HG02870 (cell line): ENCODE measurements at regions not wholly inside any gene's neighbourhood (a gene's known extent, or its start where the extent isn't known, plus 50 kb on each side); places are given as distances from the start of the nearest gene placed in this dataset.
"Not testable (repeated sequence)": the region's sequence is repeated elsewhere in the genome, so short reads cannot be mapped to it uniquely, and the experiment has no call there.

ENCODE experiments used
- ATAC-seq: cut with Tn5 transposase; IDR thresholded peaks from one replicate; pipeline ENCODE4 v1.9.1; 2021; ENCODE audit warnings: mild to moderate bottlenecking, moderate library complexity; ENCODE audit not compliant: unreplicated experiment

DNA sequence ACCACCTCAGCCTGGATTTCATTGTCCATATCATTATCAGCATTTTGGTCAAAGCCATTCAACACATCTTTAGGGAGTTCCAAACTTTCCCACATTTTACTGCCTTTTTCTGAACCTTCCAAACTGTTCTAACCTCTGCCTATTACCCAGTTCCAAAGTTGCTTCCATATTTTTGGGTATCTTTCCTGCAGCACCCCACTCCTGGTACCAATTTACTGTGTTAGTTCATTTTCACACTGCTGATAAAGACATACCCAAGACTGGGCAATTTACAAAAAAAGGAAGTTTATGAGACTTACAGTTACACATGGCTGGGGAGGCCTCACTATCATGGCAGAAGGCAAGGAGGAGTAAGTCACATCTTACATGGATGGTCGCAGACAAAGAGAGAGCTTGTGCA is 63.6 kb upstream of the CEP162 start:
- not testable (repeated sequence) for ATAC-seq

DNA sequence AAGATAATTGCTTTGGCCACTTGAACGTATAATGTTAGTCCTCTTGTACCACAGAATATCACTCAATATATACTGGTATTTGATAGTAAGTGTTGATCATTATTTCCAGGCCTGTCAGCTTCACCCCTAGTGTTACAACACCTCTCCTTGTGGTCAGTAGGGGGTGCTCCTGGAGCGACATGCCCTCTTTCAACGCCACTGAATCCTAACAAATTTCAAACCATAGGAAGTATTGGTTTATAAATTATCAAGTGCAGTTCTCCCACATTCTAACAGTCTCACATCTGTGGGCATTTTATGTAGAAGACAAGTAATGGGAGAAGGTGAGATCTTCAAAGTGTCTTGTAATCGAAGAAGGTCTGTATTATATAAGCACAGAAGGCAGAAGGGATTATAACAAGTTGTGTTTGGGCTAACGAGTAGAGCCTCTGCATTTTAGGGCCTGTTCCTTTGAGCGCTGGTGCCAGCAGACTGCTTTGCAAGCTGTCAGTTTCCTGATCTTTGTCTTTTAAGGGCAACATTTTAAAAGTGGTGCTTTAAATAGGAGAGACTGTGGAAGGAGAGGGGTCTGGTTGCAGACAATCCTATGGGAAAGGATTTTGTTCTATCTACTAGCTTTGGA is 57.1 kb upstream of the CEP162 start:
- ATAC-seq, result peak; percentile 79

DNA sequence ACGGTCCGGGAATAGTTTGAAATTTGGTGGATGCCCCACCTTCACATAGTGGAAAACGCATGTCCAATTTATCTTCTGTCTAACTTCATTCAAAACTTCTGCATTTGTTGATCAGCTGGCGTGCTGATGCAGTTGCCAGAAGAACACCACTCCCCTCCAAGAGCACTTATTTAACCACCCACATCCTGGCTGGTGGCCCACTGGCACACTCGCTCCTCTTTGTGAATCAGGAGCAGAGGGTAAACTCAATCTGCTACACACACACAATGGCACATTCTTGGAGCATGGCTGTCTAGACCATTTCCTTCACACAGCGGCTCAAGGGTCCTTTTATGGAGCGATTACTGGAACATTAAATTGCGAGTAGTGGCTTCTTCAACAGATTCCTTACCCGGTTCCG is 55.1 kb upstream of the CEP162 start:
- ATAC-seq, result no peak

DNA sequence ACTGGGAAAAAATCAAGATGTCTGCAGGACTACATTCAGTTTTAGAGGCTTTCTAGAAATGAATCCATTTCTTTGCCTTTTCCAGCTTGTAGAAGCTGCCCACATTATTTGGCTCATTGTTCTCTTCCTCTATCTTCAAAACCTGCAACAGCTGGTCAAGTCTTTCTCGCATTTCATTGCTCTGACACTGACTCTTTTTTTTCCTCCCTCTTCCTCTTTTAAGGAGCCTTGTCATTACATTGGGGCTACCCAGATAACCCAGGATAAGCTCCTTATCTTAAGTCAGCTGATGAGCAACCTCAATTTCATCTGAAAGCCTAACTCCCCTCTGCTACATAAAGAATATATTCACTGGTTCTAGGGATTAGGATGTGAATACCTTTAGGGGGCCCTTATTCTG is 53.2 kb upstream of the CEP162 start:
- ATAC-seq, result no peak

DNA sequence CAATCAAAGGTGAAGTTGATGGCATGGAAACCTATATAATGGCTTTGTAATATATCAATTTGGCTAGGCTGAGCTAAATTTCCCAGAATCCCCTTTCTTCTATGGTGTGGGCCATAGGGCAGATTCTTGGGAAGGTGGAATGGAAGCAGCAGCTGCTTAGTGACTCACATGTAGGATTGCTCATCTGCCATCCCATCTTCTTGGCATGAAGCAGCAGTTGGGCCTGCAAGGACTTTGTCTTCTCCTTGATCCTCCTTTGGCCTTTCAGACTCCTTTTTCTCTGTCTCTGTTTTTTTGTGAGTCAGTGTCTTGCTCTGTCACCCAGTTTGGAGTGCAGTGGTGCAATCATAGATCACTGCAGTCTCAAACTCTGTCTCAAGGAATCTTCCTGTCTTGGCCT is 52.6 kb upstream of the CEP162 start:
- ATAC-seq, result no peak

DNA sequence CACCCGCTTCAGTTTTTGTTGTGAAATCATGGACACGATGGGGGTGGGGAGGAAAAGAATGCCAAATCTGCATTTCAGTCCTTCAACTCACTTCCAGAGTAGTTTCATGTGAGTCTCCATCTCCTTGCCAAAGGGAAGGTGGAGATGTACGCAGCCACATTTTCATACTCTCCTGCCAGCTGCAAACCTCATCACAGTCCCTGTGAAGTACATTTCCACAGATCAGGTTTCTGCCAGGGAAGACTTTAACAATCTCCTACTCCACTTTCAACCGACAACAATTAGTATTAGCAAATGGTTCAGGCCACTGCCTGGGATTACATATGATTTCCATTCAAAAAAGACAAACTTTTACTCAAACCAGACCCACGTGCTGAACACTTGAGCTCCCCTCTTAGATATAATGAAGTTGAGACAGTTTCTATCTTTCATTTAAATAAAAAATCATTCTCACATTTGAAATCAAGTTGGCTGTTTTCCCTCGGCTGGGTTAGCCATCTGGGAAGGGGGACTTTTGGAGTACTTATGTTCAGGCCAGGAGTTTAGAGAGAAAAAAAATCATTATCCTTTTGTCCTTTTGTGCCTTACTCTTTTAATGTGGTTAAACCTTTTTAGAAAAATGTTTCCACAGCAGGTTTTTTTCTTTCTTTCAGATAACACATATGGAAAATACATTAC is 51.0 kb upstream of the CEP162 start:
- ATAC-seq, result no peak
